DOHH2 (cell line): ENCODE measurements at regions not wholly inside any gene's neighbourhood (a gene's known extent, or its start where the extent isn't known, plus 50 kb on each side); places are given as distances from the start of the nearest gene placed in this dataset.

Experiments
- EZH2phosphoT487 ChIP-seq: fragments of 200-600 bp; sonication (generic); IDR thresholded peaks from 2 replicates; pipeline ENCODE4 v1.6.1; 2017; ENCODE audit warnings: borderline replicate concordance, mild to moderate bottlenecking, antibody characterized with exemption, low read length, moderate library complexity, mixed read lengths
- TF ChIP-seq, protein P1 (sequence below): fragments of 200-600 bp; sonication (generic); IDR thresholded peaks from one replicate; pipeline ENCODE4 v1.5.1; 2014; ENCODE audit warnings: antibody characterized with exemption, mild to moderate bottlenecking, low read depth, low read length; ENCODE audit not compliant: poor library complexity, severe bottlenecking

DNA sequence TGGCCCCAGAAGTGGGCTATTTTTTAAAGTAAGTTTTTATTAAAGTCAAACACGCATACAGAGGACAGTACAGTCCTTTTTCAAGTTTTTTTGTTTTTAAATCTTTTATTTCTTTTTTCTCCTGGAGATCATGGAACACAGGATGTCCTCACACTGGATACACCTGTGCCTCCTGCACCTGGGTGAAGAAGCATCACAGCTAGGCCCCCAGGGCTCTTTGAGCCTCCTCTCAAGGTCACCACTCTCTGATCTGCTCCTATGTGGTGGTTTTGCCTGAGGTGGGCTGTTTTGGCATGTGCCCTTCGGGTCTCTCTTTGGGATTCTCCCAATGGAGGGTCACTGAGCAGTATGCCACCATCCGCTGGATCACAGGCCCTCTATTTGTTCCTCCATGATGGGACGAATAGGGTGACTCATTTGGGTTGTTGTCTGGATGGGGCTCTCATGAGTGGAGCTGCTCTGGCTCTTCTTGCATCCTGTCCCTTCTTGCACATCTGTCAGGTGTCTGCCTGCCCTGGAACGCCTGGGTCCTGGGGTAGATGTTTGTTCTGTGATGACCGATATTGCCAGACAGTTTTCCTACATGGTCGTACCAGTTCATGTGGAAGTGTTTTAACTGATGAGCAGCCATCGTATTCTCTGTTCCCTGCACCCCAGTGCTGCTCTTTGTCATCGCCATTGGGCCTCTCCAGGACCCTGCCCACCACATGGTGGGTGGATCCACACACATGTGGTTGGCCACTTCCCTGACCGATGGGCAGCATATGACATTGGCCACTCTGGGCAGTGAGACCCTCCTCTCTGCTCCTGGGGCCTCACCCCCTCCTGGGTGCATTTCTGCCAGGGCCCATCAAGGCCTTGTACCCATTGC, 55.2 kb upstream of the MED9 start:
- TF ChIP-seq, protein P1, sequence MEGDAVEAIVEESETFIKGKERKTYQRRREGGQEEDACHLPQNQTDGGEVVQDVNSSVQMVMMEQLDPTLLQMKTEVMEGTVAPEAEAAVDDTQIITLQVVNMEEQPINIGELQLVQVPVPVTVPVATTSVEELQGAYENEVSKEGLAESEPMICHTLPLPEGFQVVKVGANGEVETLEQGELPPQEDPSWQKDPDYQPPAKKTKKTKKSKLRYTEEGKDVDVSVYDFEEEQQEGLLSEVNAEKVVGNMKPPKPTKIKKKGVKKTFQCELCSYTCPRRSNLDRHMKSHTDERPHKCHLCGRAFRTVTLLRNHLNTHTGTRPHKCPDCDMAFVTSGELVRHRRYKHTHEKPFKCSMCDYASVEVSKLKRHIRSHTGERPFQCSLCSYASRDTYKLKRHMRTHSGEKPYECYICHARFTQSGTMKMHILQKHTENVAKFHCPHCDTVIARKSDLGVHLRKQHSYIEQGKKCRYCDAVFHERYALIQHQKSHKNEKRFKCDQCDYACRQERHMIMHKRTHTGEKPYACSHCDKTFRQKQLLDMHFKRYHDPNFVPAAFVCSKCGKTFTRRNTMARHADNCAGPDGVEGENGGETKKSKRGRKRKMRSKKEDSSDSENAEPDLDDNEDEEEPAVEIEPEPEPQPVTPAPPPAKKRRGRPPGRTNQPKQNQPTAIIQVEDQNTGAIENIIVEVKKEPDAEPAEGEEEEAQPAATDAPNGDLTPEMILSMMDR = no peak
- no peak for TF ChIP-seq EZH2phosphoT487
